ENCODE measurements at regions not wholly inside any gene's neighbourhood (a gene's known extent, or its start where the extent isn't known, plus 50 kb on each side); places are given as distances from the start of the nearest gene placed in this dataset.

DNA sequence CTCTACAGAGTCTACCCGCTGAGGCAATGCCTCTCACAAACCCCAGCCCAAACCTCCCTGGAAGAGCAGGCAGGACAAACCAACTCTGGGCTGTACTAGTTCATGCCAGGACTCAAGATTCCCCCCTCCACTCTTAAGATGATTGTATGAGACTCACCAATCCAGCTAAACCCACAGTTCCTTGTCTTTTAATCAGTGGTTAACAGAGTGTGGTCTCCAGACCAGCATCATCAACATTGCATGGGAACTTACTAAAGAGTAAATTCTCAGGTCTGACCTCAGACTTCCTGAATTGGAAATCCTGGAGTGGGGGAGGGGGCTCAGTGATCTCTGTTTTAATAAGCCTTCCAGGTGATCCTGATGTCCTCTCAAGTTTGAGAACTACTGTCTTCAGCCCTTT lies 240.9 kb downstream of the GAS1 start:
- no TSS peak for BruUV-seq (replicated peaks)
- Mint-ChIP-seq H3K27ac (ENCODE audit: unreplicated experiment) (no peak overlapping the region), H3K9me3 (ENCODE audit: low read depth, unreplicated experiment) (peaks cover 2% of the 10 kb centered on the region), H3K36me3 (ENCODE audit: insufficient read depth, unreplicated experiment) (no peaks in the 10 kb centered on the region), H3K4me3 (ENCODE audit: low read depth, unreplicated experiment) (no peak overlapping the region), H3K4me1 (ENCODE audit: low read depth, unreplicated experiment) (no peaks in the 10 kb centered on the region), H3K27me3 (ENCODE audit: unreplicated experiment) (no peaks in the 10 kb centered on the region)
- TF ChIP-seq, protein P1, sequence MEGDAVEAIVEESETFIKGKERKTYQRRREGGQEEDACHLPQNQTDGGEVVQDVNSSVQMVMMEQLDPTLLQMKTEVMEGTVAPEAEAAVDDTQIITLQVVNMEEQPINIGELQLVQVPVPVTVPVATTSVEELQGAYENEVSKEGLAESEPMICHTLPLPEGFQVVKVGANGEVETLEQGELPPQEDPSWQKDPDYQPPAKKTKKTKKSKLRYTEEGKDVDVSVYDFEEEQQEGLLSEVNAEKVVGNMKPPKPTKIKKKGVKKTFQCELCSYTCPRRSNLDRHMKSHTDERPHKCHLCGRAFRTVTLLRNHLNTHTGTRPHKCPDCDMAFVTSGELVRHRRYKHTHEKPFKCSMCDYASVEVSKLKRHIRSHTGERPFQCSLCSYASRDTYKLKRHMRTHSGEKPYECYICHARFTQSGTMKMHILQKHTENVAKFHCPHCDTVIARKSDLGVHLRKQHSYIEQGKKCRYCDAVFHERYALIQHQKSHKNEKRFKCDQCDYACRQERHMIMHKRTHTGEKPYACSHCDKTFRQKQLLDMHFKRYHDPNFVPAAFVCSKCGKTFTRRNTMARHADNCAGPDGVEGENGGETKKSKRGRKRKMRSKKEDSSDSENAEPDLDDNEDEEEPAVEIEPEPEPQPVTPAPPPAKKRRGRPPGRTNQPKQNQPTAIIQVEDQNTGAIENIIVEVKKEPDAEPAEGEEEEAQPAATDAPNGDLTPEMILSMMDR (IDR thresholded peaks at IDR 0.05; ENCODE audit: unreplicated experiment): no peak
- intact Hi-C loops (cut with micrococcal nuclease; ENCODE audit: unreplicated experiment): no loop called here
- DNase-seq: no peak
- CTCF ChIA-PET: interaction anchor here (0.6 kb wide), 1 partner anchor 45 kb away, joined by 3 read pairs; no protein-coding TSS in a partner anchor

DNA sequence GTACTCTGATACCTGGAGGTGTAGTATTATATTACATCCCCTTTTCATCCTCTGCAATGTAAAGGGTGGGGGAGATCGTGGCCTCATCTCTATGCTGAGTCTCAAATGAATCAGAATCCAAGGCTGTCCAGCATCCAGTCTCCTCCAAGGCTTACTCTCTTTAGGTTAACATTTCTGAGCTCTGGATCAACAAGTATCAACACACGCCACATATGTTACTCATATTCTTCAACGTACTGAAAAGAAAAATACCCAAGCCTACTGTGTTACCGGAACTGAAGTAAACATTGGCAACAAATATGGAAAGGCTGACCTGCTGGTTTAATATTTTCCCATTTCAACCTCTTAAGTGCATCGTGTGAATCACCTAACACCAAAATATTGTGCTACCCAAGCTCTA lies 241.8 kb downstream of the GAS1 start:
- H3K27me3 Mint-ChIP-seq (ENCODE audit: unreplicated experiment): no peaks in the 10 kb centered on the region
- H3K4me1 Mint-ChIP-seq (ENCODE audit: low read depth, unreplicated experiment): no peaks in the 10 kb centered on the region
- TF ChIP-seq, protein P1 (IDR thresholded peaks at IDR 0.05; ENCODE audit: unreplicated experiment): no peak
- intact Hi-C loops (cut with micrococcal nuclease; ENCODE audit: unreplicated experiment): no loop called here
- CTCF ChIA-PET: no interaction called here
- H3K9me3 Mint-ChIP-seq (ENCODE audit: low read depth, unreplicated experiment): peaks cover 2% of the 10 kb centered on the region
- H3K36me3 Mint-ChIP-seq (ENCODE audit: insufficient read depth, unreplicated experiment): no peaks in the 10 kb centered on the region
- H3K4me3 Mint-ChIP-seq (ENCODE audit: low read depth, unreplicated experiment): no peak overlapping the region
- no TSS peak for BruUV-seq (replicated peaks)
- DNase-seq: no peak
- no peak overlapping the region for H3K27ac Mint-ChIP-seq (ENCODE audit: unreplicated experiment)

DNA sequence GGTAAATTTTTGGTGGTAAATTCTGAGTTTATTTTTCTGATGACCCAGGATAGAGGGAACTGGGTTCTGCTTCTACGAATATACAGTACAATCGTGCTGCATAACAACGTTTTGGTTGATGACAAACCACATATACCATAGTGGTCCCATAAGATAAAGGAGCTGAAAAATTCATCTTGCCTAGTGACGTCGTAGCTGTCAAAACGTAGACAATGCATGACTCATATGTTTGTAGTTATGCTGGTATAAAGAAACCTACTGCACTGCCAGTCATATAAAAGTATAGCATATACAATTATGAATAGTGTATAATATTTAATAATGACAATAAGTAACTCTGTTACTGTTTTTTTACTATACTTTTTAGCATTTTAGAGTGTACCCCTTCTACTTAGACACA lies 244.0 kb downstream of the GAS1 start:
- BruUV-seq (replicated peaks): no TSS peak
- peaks cover 2% of the 10 kb centered on the region for H3K9me3 Mint-ChIP-seq (ENCODE audit: low read depth, unreplicated experiment)
- CTCF ChIA-PET: no interaction called here
- intact Hi-C loops (cut with micrococcal nuclease; ENCODE audit: unreplicated experiment): no loop called here
- H3K27ac Mint-ChIP-seq (ENCODE audit: unreplicated experiment): no peak overlapping the region
- no peaks in the 10 kb centered on the region for H3K27me3 Mint-ChIP-seq (ENCODE audit: unreplicated experiment)
- TF ChIP-seq, protein P1 (IDR thresholded peaks at IDR 0.05; ENCODE audit: unreplicated experiment): no peak
- no peak overlapping the region for H3K4me3 Mint-ChIP-seq (ENCODE audit: low read depth, unreplicated experiment)
- H3K36me3 Mint-ChIP-seq (ENCODE audit: insufficient read depth, unreplicated experiment): no peaks in the 10 kb centered on the region
- no peaks in the 10 kb centered on the region for H3K4me1 Mint-ChIP-seq (ENCODE audit: low read depth, unreplicated experiment)
- DNase-seq: no peak

DNA sequence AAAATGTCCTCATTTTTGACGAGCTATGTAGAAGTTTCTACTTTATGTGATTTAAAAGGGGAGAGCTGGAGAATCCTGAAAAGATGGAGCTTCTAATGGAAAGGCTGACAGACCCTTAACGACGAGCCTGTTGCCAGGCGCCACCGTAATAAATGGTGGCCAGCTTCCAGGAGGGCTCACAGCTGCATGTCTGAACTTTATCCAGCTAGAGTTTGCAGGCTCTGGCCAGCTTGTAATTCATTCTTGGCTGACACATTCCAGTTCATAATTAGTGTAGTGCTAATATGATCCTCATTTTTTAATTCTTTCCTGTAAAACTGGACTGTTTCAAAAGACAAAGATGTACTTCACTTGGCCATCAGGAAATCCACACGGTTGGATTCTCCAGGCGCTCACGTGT lies 246.7 kb downstream of the GAS1 start:
- no peak for DNase-seq
- H3K4me1 Mint-ChIP-seq (ENCODE audit: low read depth, unreplicated experiment): no peaks in the 10 kb centered on the region
- H3K4me3 Mint-ChIP-seq (ENCODE audit: low read depth, unreplicated experiment): no peak overlapping the region
- TF ChIP-seq, protein P1 (IDR thresholded peaks at IDR 0.05; ENCODE audit: unreplicated experiment): no peak
- no TSS peak for BruUV-seq (replicated peaks)
- H3K9me3 Mint-ChIP-seq (ENCODE audit: low read depth, unreplicated experiment): no peaks in the 10 kb centered on the region
- CTCF ChIA-PET: no interaction called here
- no peak overlapping the region for H3K27ac Mint-ChIP-seq (ENCODE audit: unreplicated experiment)
- no peaks in the 10 kb centered on the region for H3K27me3 Mint-ChIP-seq (ENCODE audit: unreplicated experiment)
- intact Hi-C loops (cut with micrococcal nuclease; ENCODE audit: unreplicated experiment): no loop called here
- H3K36me3 Mint-ChIP-seq (ENCODE audit: insufficient read depth, unreplicated experiment): no peaks in the 10 kb centered on the region

DNA sequence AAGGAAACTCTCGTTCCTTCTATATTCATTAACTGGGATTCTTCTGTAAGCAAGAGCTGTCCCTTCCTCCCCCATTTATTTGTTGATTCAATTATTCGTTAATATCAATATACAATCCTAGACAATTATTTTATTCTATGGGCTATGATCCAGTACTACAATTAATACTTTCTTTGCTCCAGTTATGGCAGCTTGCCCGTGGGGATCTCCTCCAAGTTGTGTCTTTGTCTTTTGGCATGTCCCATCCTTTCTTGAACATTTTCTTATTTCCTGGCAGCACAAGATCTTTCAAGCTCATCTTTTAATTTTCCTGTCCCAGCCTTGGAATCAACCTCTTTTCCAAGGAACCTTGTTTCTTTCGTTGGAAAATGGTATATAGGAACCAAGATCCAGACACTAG lies 249.3 kb downstream of the GAS1 start:
- CTCF ChIA-PET: no interaction called here
- Mint-ChIP-seq H3K4me3 (ENCODE audit: low read depth, unreplicated experiment) (no peak overlapping the region), H3K4me1 (ENCODE audit: low read depth, unreplicated experiment) (no peaks in the 10 kb centered on the region), H3K27ac (ENCODE audit: unreplicated experiment) (no peak overlapping the region), H3K36me3 (ENCODE audit: insufficient read depth, unreplicated experiment) (no peaks in the 10 kb centered on the region), H3K9me3 (ENCODE audit: low read depth, unreplicated experiment) (no peaks in the 10 kb centered on the region), H3K27me3 (ENCODE audit: unreplicated experiment) (no peaks in the 10 kb centered on the region)
- no peak for DNase-seq
- intact Hi-C loops (cut with micrococcal nuclease; ENCODE audit: unreplicated experiment): no loop called here
- no TSS peak for BruUV-seq (replicated peaks)
- TF ChIP-seq, protein P1 (IDR thresholded peaks at IDR 0.05; ENCODE audit: unreplicated experiment): no peak
